ENCODE measurements at regions not wholly inside any gene's neighbourhood (a gene's known extent, or its start where the extent isn't known, plus 50 kb on each side); places are given as distances from the start of the nearest gene placed in this dataset.
A peak's percentile ranks its signal among the peaks of the same experiment; 100 is the strongest.

DNA sequence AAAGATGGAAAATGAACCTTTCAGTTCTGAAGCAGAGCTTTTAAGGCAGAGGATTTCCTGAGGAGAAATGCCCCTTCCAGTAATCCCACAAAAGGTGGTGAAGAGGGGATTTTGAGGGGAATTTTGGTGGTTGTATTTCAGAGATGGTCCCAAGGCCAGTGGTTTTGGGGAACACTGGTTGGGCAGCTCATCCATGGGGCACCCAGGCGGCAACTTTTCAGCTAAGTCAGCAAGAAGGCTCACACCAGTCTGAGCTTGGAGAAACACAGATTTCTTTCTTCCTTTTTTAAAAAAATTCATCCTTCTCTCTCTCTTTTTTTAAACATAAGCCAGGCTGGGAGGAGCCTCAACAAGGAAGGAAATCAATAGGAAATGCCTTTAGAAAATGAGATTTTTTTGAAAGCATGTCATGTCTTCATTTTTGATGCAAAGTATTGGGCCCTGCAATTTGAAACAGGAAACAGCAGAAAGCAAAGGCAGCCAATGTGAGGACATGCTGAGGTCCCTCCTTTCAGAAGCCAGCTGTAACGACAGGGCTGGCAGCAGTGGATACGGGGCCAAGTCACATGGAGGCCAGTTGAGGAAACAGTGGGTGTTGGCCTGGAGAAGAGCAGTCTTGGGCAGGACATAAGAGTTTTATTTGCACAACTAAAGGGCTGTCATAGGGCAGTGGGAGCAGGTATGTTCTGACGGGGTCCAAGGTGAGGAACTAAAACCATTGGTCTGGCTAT lies 155.3 kb upstream of the KLF4 start:
- DNase-seq: no peak

GRCh38 chr9:107639426-107639825 lies 149.9 kb upstream of the KLF4 start:
- DNase-seq: peak; percentile 73

- peak; percentile 84 for DNase-seq
These were observed 149.1 kb upstream of the KLF4 start for GRCh38 chr9:107638521-107639310.

DNA sequence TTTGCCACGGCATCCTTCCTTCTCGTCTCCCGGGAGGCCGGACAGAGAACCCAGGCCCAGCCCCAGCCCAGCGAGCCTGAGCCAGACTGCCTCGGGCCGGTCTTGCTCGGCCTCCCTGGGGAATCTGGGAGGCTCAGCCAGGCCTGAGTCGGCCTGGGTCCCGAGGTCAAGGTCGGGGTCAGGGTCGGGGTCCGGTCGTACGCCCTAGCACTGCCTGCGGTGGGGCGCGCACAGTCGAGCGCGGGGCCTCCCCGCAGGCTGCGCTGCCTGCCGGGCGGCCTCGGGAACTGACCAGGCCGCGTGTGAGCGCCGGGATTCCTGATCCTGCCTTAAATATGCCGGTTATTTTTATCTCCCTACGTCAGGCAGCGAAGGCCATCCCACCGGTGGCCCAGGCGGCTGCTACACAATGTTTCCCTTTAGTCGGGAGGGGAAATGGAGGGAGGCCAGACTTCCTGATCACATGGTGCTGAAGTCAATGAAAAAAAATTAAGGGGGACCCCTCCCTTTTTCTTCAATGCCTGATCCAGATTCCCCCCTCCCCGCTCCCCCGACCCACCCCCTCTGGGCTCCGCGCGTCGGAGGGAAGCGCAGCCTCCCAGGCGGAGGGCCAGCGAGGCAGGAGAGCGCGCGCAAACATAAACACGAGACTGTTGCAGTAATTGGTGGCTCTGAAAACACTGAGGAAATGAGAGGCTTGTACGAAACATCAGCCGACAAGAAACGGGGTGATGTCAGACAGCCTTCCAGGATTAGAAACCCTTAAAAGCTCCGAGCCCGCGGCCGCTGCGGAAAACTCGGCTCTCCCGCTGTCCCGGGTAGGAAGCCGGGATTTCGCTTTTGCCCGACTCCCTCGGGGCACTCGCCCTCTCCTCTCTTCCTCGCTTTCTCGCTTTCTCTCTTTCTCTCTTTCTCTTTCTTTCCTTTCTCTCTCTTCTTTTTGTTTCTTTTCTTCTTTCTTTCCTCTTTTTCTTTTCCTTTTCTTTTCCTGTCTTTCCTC lies 148.2 kb upstream of the KLF4 start:
- no peak for DNase-seq

GRCh38 chr9:107636571-107637381 lies 147.2 kb upstream of the KLF4 start:
- no peak for DNase-seq

DNA sequence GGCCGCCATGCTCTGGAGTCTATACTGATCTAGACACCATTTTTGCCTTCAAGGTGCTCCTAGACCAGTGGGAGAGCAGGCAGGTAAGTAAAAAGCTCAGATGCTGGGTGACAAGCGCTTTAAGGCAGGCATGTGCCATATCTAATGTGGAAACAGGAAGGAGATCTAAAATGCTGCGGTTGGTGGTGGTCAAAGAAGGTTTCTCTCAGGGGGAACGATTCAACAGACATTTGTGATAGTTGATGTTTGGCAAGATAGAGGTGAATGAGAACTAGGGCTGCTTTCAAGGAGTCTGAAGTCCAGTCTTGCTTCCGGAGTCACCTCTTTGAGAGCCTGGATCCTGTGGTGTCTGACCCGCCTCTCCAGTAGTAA lies 146.2 kb upstream of the KLF4 start:
- DNase-seq: no peak

DNA sequence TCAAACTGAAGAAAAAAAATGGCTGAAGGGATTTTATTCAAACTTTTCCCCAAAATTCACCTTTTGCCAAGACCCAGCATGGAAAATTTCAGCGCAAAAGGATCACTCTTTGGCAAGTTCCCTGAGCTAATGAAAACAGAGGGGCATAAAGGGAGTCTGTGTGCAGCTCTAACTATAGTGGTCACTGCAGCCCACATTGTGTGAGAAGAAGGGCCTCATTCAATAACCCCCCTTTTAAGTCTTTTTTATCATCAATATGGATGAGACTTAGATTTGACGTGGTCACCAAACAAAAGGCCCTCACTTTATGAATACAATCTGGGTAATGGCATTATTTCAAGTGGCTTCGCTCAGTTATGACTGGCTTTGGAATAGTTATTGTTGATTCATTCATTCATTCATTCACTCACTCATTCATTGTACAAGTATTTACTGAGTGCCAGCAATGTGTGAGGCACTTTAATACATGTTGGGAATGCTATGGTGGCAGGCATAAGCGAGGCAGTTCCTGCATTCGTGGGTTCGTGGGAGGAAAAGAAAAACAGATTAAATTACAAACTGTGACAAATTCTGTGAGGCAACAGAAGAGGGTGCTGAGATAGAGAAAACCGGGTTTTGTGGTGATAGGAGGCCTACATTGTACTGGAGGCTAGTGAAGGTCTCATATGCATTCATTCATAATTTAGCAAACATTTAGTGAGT lies 145.7 kb upstream of the KLF4 start:
- no peak for DNase-seq

DNA sequence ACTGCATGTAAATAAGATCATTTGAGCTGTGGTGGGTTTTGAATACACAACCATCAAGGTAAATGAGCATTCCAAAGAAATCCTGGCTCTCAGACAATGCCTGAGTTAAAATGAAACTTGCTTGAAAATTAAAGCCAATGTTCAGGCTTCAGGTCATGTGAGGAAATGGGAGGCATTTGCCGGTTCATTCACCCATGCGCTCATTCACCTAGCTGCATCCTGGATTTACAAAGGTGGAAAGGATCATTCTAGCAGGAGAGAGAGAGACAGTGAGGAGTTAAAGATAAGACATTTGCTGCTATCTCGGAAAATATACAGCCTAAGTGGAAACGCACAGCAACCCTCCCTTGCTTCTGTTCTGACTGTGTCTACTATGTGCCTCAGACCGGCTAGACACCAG lies 143.8 kb upstream of the KLF4 start:
- no peak for DNase-seq

- DNase-seq: no peak
These were observed 143.1 kb upstream of the KLF4 start for GRCh38 chr9:107632661-107633060.

DNA sequence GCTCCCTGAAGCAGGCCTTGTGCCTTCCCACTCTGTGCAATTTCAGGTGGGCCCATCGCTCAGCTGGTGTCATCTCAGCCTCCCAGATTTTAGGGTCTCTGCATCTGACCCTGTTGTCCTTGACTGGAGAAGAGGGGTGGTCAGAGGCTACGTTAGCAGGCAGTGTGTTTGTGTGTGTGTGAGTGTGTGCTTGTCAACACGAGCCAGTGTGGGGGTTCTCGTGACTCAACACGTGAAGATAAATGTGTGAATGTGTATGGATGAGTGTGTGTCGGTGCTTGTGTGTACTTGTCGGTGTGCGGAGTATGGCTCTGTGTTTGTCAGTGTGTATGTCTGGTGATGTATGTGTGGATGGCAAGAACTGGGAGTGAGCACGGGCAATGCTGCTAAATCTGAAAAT lies 142.6 kb upstream of the KLF4 start:
- no peak for DNase-seq

DNA sequence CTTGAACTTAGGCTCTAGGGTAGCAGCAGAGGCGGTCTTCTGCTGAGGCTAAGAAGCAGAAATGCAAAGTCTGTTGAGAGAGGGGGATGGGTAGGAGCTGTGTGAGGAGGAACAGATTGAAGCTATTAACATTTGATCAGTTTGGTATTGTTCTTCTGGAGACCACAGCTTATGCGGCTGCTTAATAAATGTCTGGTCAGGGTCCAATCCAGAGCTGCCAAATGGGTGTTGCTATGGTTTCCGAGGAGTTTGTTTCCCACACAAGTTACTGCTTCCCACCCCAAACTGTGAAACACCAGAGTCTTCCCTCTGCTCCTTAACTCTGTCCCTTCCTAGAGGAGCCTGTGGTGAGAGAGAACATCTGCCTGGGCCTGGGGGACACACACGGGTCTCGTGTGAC lies 142.2 kb upstream of the KLF4 start:
- no peak for DNase-seq

- DNase-seq: no peak
These were observed 140.6 kb upstream of the KLF4 start for GRCh38 chr9:107630156-107630555.

DNA sequence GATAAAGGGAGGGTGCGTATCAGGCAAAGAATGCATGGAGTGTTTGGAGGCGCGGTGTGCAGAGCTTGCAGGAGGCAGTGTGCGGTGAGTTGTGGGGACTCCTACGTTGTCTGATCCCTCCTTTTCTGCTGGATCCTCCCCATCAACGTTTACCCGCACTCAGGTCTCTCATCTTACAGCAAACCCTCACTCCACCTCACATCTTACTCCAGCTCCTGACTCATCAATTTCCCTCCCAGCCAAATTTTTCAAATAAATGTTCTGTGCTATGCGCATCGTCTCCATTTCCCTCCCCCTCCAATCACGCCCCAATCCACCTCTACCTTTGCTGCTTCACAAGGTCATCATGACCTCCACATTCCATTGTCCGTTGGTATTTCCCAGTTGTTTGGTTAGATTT lies 138.9 kb upstream of the KLF4 start:
- no peak for DNase-seq

GRCh38 chr9:107627781-107628180 lies 138.2 kb upstream of the KLF4 start:
- DNase-seq: no peak

- no peak for DNase-seq
These were observed 136.5 kb upstream of the KLF4 start for GRCh38 chr9:107626118-107626517.

DNA sequence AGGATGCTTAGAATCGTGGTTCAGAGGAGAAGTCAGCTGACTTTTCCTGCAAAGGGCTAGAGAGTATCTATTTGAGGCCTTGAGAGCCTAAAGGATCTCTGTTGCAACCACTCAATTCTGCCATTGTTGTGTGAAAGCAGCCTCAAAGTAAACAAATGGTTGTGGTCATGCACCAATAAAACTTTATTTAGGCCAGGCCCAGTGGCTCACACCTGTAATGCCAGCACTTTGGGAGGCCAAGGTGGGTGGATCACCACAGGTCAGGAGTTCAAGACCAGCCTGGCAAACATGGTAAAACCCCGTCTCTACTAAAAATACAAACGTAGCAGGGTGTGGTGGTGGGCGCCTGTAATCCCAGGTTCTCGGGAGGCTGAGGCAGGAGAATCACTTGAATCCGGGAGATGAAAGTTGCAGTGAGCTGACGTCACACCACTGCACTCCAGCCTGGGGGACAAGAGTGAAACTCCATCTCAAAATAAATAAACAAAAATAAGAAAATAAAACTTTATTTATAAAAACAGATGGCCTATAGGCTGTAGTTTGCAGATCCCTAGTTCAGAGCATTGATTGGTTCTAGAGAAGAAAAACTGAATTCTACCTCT lies 135.9 kb upstream of the KLF4 start:
- no peak for DNase-seq

DNA sequence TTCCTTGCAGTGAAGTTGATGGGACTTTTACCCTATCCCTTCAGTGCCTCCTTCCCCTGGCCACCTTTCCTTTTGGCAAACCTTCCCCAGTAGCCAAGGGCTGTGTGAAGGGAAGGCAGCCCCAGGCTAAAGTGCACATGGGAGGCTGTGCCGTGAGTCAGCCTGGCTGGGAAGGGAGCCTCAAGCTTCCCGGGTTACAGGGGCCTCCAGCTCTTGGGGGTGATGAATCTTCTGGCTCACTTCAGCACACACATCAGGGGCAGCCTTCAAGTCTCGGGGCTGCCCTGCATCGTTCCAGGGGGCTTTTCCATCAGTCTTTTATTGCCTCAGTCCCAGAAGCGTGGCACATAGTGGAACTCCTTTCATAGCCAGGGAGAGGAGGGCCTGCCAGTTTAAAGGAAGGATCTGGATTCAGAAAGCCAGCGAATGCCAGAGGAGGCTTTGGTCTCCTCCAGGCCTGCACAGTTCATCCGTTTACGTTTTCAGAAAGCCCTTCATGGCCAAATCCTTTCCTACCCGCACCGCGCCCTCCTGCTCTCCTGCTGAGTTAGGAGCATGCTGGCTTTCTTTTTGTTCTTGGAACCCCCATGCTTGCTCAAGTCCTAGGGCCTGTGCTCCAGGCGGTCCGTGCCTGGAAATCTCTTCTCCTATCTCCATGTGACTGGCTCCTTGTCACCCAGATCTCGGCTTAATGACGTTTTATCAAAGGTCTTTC lies 134.8 kb upstream of the KLF4 start:
- DNase-seq: no peak

DNA sequence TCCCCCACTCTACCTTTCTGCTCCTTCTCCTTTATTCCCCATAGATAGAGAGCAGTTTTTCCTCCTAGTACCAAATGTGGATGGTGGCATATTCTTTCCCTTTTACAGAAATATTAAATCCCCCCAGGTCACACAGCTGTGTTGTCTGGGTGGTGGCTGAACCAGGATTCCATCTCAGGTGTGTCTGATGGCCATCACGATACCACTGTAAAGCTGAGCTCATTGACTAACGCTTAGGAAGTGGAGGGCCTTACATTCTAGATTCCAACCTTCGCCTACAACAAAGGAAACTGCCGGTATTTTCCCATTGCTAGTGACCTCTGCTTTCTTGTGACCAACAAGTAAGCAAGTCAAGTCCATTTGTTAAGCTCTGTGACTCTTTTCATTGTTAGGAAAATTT lies 131.9 kb upstream of the KLF4 start:
- no peak for DNase-seq

DNA sequence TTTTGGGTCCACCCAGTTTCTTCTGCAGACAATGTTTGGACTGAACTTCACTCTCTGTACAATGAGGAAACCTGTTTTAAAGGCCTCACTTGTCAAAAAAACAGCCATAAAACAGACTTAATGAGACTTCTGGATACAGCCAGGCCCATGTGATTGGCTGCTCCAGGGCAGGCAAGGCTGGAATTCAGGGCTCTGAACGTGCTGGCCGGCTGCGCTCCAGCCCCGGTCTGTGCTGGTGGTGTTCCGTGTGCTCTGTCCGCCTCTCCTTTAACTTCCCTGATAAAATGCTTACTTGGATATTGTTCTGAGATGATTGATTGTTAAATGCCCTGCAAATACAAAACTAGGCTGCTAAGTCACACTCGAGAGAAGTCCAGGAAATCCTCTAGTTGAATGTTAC lies 131.2 kb upstream of the KLF4 start:
- no peak for DNase-seq

GRCh38 chr9:107620236-107620635 lies 130.7 kb upstream of the KLF4 start:
- no peak for DNase-seq

DNA sequence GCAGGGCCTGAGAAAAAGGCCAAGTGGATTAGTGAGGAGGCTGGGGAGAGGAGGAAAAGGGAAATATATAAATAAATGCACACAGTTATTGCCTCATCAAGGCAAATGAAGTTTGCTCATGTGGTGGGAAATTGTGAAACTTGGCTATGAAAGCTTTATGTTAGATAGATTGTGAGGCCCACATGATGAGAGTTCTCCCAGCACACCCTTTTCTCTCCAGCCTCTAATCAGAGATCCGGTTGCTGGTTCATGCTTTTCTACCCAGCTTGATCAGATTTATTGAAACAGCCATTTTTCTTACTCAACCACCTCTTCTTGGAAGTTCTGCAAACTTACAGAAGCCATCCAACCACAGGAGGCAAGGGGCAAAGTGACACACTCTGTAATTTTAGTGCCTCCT lies 125.8 kb upstream of the KLF4 start:
- no peak for DNase-seq
